ENCODE measurements at regions not wholly inside any gene's neighbourhood (a gene's known extent, or its start where the extent isn't known, plus 50 kb on each side); places are given as distances from the start of the nearest gene placed in this dataset.

DNA sequence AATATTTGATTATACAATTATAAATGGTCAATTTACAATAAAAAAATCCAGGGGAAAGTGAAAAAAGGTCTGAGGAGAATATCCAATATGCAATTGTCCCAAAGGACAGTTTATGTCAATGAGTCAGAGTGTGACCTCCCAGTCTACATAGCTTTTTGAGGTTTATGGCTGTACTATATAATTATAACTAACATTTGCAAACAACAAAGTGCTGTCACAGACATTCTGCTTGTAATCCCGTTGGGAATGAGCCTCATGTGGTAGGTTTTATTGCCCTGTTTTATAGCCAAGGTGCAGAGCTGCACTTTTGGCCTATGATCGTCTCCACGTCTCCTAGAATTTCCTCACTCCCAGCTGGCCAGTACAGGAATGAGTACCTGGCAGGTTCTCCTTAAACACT, 103.8 kb downstream of the ADSS2 start:
- DNase-seq (no peak), ATAC-seq (ENCODE audit: low FRiP score in 2 of 2) (no peak)
- no peaks in the 10 kb centered on the region for H3K36me3 ChIP-seq
- 90 to 93% methylated on average over 3 of the region's 3 CpGs for WGBS, 2 donors
- TF ChIP-seq, protein P1, sequence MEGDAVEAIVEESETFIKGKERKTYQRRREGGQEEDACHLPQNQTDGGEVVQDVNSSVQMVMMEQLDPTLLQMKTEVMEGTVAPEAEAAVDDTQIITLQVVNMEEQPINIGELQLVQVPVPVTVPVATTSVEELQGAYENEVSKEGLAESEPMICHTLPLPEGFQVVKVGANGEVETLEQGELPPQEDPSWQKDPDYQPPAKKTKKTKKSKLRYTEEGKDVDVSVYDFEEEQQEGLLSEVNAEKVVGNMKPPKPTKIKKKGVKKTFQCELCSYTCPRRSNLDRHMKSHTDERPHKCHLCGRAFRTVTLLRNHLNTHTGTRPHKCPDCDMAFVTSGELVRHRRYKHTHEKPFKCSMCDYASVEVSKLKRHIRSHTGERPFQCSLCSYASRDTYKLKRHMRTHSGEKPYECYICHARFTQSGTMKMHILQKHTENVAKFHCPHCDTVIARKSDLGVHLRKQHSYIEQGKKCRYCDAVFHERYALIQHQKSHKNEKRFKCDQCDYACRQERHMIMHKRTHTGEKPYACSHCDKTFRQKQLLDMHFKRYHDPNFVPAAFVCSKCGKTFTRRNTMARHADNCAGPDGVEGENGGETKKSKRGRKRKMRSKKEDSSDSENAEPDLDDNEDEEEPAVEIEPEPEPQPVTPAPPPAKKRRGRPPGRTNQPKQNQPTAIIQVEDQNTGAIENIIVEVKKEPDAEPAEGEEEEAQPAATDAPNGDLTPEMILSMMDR (IDR thresholded peaks at IDR 0.05), result no peak
- TF ChIP-seq POLR2AphosphoS5 (IDR thresholded peaks at IDR 0.05), result no peak
- no peak for TF ChIP-seq EP300 (IDR thresholded peaks at IDR 0.05)
- TF ChIP-seq POLR2A (IDR thresholded peaks at IDR 0.05), result no peak
- no peak overlapping the region for H3K4me3 ChIP-seq
- no peaks in the 10 kb centered on the region for H3K27me3 ChIP-seq
- no peaks in the 10 kb centered on the region for H3K4me1 ChIP-seq
- H3K9me3 ChIP-seq, result no peaks in the 10 kb centered on the region
- no peak overlapping the region for H3K27ac ChIP-seq

DNA sequence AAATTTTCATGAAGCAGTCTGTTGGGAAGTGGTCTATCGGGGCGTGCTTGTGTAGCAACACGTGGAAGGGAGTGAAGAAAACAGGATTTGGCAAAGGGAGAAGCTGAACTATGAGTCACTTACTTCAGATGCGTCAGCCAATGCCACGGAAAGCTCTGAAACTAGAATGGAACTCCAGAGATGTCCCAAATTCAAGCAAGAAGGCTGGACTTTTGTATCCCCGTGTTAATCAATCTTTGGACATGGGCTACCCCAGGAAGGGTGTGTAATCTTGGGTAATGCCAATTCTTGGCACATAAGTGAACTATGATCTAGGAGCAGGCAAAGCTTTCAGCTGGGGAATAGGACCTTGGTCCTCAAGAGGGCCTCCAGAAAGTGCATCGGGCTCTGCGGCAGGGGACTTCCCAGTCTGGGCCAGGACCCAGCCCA, 102.6 kb downstream of the ADSS2 start:
- no peak overlapping the region for H3K4me3 ChIP-seq
- H3K4me1 ChIP-seq, result peaks cover 0 to 4% (median 0%) of the 10 kb centered on the region in 4 donors
- H3K27ac ChIP-seq, result peak overlapping the region in 1 of 4 donors; percentile 34
- ATAC-seq (ENCODE audit: low FRiP score in 2 of 2) (peak in 1 of 2 donors; percentile 85), DNase-seq (peak in 1 of 2 donors; percentile 35)
- H3K27me3 ChIP-seq, result no peaks in the 10 kb centered on the region
- H3K36me3 ChIP-seq, result no peaks in the 10 kb centered on the region
- H3K9me3 ChIP-seq, result no peaks in the 10 kb centered on the region
- TF ChIP-seq, protein P1 (IDR thresholded peaks at IDR 0.05), result no peak
- no peak for TF ChIP-seq POLR2AphosphoS5 (IDR thresholded peaks at IDR 0.05)
- no peak for TF ChIP-seq EP300 (IDR thresholded peaks at IDR 0.05)
- no peak for TF ChIP-seq POLR2A (IDR thresholded peaks at IDR 0.05)
- 80 to 82% methylated on average over 8 of the region's 8 CpGs for whole genome bisulfite sequencing, 2 donors

DNA sequence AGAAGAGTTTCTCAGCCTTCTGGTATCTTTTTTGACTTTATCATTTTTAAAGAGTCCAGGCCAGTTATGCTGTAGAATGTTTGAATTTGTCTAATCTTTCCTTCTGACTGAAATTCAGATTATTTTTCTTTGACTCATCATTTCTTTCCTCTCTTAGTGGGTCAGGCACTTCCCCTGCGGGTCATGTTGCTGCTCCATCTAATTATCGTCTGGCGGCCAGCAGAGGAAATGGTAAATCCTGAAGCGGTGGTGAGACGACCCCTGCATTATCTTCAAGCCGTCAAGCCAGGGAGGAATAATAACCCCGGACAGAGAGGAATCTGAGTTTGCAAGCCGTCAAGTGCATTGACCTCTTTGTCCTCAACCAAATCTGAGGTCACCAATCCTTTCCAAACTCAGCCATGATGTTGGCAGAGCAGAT, 102.1 kb downstream of the ADSS2 start:
- H3K4me3 ChIP-seq, result no peak overlapping the region
- WGBS, 2 donors, result 39 to 41% methylated on average over 8 of the region's 8 CpGs
- H3K4me1 ChIP-seq, result peaks cover 0 to 4% (median 0%) of the 10 kb centered on the region in 4 donors
- no peak for DNase-seq
- no peaks in the 10 kb centered on the region for H3K27me3 ChIP-seq
- H3K9me3 ChIP-seq, result no peaks in the 10 kb centered on the region
- no peaks in the 10 kb centered on the region for H3K36me3 ChIP-seq
- no peak for TF ChIP-seq POLR2AphosphoS5 (IDR thresholded peaks at IDR 0.05)
- TF ChIP-seq EP300 (IDR thresholded peaks at IDR 0.05), result no peak
- TF ChIP-seq POLR2A (IDR thresholded peaks at IDR 0.05), result no peak
- TF ChIP-seq, protein P1 (IDR thresholded peaks at IDR 0.05), result no peak
- no peak for ATAC-seq (ENCODE audit: low FRiP score in 2 of 2)
- H3K27ac ChIP-seq, result peak overlapping the region in 1 of 4 donors; percentile 34

DNA sequence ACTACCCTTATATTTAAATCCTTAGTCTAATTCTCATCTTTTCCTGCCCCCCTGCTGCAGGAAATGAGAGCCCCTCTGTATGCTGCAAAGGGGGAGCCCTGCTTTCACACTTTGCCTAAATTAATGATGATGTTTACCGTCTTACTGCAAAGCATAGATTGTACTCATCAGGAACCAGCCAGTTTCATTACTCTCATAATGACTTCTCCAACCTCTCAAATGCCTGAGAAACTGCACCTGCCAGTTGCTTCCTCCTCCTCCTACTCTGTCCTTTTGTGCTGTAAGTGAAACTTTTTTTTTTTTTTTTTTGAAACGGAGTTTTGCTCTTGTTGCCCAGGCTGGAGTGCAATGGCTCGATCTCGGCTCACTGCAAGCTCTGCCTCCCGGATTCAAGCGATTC, 101.7 kb downstream of the ADSS2 start:
- Histone ChIP-seq H3K27ac (no peak overlapping the region), H3K4me3 (no peak overlapping the region), H3K27me3 (no peaks in the 10 kb centered on the region), H3K36me3 (no peaks in the 10 kb centered on the region), H3K4me1 (peaks cover 0 to 4% (median 0%) of the 10 kb centered on the region in 4 donors), H3K9me3 (no peaks in the 10 kb centered on the region)
- no peak for DNase-seq
- no peak for ATAC-seq (ENCODE audit: low FRiP score in 2 of 2)
- WGBS, 2 donors, result 56 to 74% methylated on average over 6 of the region's 6 CpGs
- TF ChIP-seq, protein P1 (IDR thresholded peaks at IDR 0.05), result no peak
- TF ChIP-seq EP300 (IDR thresholded peaks at IDR 0.05) (no peak), POLR2AphosphoS5 (IDR thresholded peaks at IDR 0.05) (no peak), POLR2A (IDR thresholded peaks at IDR 0.05) (no peak)

DNA sequence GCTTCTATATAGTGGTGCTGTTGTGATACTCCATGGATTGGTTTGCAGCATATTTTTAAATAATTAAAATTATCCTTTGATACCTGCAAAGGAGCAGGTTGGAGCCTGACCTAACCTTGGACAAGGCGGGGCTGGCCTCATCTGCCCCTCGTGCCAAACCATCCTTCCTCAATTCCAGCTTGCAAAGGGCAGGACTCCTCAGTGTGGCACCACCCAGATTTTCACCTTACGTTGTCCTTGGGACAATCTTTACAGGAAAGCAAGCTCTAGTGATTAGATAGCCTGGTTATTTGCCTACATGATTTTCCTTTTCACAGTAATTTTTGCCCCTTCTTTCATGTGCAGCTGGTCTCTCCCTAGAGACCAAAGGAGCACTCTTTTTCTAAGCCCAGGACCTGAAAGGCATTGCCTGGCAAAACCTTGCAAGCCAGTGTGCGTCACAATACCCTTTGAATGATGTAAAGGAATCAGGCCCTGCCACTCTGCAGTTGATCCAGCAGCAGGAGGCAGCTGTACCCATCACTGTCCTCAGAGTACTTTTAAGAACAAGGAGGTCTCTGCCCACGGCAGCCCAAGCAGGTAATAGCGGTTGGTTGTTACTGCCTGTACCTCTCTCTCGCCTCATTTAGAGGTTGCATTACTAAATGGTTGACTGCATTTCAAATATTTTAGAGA, 99.4 kb downstream of the ADSS2 start:
- no peaks in the 10 kb centered on the region for H3K9me3 ChIP-seq

More for the DNA sequence above, 99.4 kb downstream of the ADSS2 start:
- Histone ChIP-seq H3K27me3 (no peaks in the 10 kb centered on the region), H3K27ac (no peak overlapping the region), H3K4me1 (peaks cover 0 to 4% (median 0%) of the 10 kb centered on the region in 4 donors), H3K36me3 (no peaks in the 10 kb centered on the region), H3K4me3 (no peak overlapping the region)
- no peak for ATAC-seq (ENCODE audit: low FRiP score in 2 of 2)
- 80 to 85% methylated on average over 7 of the region's 7 CpGs for WGBS, 2 donors
- TF ChIP-seq, protein P1 (IDR thresholded peaks at IDR 0.05), result no peak
- TF ChIP-seq EP300 (IDR thresholded peaks at IDR 0.05), result no peak
- no peak for TF ChIP-seq POLR2AphosphoS5 (IDR thresholded peaks at IDR 0.05)
- TF ChIP-seq POLR2A (IDR thresholded peaks at IDR 0.05), result no peak
- no peak for DNase-seq

All from upper lobe of left lung (tissue), 6 donors.